Peyer's patch (tissue), 4 donors: ENCODE measurements at regions not wholly inside any gene's neighbourhood (a gene's known extent, or its start where the extent isn't known, plus 50 kb on each side); places are given as distances from the start of the nearest gene placed in this dataset.
A peak's percentile ranks its signal among the peaks of the same experiment; 100 is the strongest.
"Not testable (repeated sequence)": the region's sequence is repeated elsewhere in the genome, so short reads cannot be mapped to it uniquely, and the experiment has no call there.

Experiments
- DNase-seq, 3 donors: peaks; one replicate each; pipeline ENCODE4 v3.0.0-alpha.2; 2017 to 2019
- H3K27ac ChIP-seq, 4 donors: fragments of 200-600 bp; sonication (generic); one replicate each; pipeline ENCODE4 v1.5.1; 2016 to 2019
- H3K27me3 ChIP-seq, 2 donors: fragments of 200-600 bp; sonication (generic); one replicate each; pipeline ENCODE4 v1.5.1; 2019
- H3K36me3 ChIP-seq, 3 donors: fragments of 200-600 bp; sonication (generic); one replicate each; pipeline ENCODE4 v1.5.1; 2016 to 2019
- H3K4me1 ChIP-seq, 4 donors: fragments of 200-600 bp; sonication (generic); one replicate each; pipeline ENCODE4 v1.5.1; 2016 to 2019
- H3K4me3 ChIP-seq, 4 donors: fragments of 200-600 bp; sonication (generic); 1 replicate in 3 of 4; 2 replicates in 1 of 4; pipeline ENCODE4 v1.5.1; 2016 to 2019; ENCODE audit warnings: mild to moderate bottlenecking in 1 of 4
- H3K9me3 ChIP-seq, 4 donors: fragments of 200-600 bp; sonication (generic); one replicate each; pipeline ENCODE4 v1.5.1; 2016 to 2019; ENCODE audit warnings: mild to moderate bottlenecking in 1 of 4
- POLR2A ChIP-seq, 2 donors: fragments of 450-650 bp; IDR thresholded peaks; one replicate each; pipeline ENCODE4 v1.5.1; 2017; ENCODE audit warnings: antibody characterized with exemption in 2 of 2, mild to moderate bottlenecking in 2 of 2, moderate library complexity in 2 of 2
- TF ChIP-seq, protein P1 (sequence below), 6 experiments: fragments of 450-650 bp in 4 of 6; fragments of 200-600 bp in 2 of 6; sonication (generic) in 1 of 6; IDR thresholded peaks; one replicate each; pipeline ENCODE4 v1.5.1; 2017 to 2019; ENCODE audit warnings: antibody characterized with exemption in 6 of 6, mild to moderate bottlenecking in 3 of 6, moderate library complexity in 1 of 6

DNA sequence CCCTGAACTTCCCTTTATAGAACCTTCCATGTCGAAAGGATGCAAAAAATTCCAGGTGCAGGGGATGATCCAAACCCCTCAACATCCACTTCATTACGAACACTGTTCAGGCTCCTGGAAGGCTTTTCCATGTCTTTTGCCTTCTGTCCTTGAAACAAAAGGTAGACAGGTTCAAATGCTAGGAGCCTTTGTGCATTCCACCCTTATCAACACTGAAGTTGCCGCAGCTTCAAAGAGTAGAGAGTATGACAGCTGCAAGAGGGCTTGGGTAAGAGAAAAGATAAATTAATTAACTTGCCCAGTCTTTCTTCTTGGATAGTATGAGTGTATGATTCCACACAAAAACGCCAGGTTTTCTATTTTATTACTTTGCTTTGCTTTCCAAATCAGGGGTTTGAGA is 269.1 kb upstream of the MSX2 start:
- Histone ChIP-seq H3K4me3 (no peak overlapping the region), H3K27ac (no peak overlapping the region), H3K36me3 (no peaks in the 10 kb centered on the region), H3K4me1 (no peaks in the 10 kb centered on the region), H3K9me3 (no peaks in the 10 kb centered on the region), H3K27me3 (no peaks in the 10 kb centered on the region)
- TF ChIP-seq, protein P1, sequence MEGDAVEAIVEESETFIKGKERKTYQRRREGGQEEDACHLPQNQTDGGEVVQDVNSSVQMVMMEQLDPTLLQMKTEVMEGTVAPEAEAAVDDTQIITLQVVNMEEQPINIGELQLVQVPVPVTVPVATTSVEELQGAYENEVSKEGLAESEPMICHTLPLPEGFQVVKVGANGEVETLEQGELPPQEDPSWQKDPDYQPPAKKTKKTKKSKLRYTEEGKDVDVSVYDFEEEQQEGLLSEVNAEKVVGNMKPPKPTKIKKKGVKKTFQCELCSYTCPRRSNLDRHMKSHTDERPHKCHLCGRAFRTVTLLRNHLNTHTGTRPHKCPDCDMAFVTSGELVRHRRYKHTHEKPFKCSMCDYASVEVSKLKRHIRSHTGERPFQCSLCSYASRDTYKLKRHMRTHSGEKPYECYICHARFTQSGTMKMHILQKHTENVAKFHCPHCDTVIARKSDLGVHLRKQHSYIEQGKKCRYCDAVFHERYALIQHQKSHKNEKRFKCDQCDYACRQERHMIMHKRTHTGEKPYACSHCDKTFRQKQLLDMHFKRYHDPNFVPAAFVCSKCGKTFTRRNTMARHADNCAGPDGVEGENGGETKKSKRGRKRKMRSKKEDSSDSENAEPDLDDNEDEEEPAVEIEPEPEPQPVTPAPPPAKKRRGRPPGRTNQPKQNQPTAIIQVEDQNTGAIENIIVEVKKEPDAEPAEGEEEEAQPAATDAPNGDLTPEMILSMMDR (IDR thresholded peaks at IDR 0.05), result no peak
- TF ChIP-seq POLR2A (IDR thresholded peaks at IDR 0.05), result no peak
- no peak for DNase-seq

DNA sequence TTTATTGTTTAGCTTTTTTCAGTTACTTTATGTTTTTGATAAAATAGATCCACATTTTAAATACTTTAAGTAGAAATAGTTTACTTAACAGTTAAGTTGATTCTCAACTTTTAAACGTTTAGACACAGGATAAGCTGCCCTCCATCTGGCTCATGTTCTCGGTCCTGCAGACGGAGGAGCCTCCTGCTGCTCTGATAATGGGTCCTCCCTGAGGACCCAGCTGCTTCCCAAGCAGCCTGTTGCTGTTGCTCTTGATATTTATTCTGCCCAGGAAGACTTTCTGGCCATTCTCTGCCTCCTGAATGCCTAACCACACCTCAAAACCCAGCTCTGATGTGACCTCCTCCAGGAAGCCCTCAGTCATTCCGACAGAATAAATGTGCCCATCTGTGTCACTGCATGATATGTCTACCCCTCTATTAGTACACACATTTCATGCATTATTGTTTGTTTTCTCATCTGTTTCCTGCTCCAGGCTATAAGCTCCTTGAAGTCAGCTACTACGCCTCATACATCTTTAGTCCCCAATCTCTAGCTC is 267.2 kb upstream of the MSX2 start:
- Histone ChIP-seq H3K9me3 (no peaks in the 10 kb centered on the region), H3K27ac (no peak overlapping the region), H3K36me3 (no peaks in the 10 kb centered on the region), H3K4me3 (no peak overlapping the region), H3K27me3 (no peaks in the 10 kb centered on the region), H3K4me1 (no peaks in the 10 kb centered on the region)
- no peak for TF ChIP-seq POLR2A (IDR thresholded peaks at IDR 0.05)
- no peak for DNase-seq

DNA sequence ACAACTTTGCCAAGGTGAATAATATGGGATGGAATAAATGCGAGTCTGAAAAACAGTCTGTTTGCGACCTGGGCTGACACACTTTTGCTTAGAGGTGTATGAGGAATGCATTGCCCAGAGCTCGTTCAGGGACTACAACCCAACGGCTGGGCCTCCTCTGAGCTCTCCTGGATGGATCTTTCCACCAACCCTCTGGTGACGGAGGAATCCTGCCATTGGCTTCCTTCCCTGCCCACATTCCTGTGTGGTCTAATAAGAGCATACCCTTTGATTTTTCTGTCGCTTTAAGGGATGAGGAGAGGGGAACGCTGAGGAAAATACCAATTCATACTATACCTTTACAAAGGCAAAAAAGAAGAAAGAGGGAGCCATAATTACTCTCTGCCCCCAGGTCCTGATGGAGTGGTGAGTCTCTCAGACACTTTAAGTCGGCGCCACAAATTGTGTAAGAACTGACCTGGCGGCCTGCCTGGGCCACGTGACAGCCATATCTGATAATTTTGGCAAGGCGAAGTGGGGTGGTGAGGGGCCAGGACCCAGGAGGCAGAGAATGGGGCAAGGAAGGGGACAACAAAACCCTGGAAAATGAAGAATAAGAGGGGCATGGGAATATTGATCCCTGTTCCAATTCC is 265.2 kb upstream of the MSX2 start:
- H3K27me3 ChIP-seq, result no peaks in the 10 kb centered on the region
- no peak overlapping the region for H3K27ac ChIP-seq
- DNase-seq, result no peak
- no peaks in the 10 kb centered on the region for H3K36me3 ChIP-seq
- H3K4me3 ChIP-seq, result no peak overlapping the region
- no peaks in the 10 kb centered on the region for H3K9me3 ChIP-seq
- no peak for TF ChIP-seq POLR2A (IDR thresholded peaks at IDR 0.05)
- TF ChIP-seq, protein P1 (IDR thresholded peaks at IDR 0.05), result no peak
- no peaks in the 10 kb centered on the region for H3K4me1 ChIP-seq

DNA sequence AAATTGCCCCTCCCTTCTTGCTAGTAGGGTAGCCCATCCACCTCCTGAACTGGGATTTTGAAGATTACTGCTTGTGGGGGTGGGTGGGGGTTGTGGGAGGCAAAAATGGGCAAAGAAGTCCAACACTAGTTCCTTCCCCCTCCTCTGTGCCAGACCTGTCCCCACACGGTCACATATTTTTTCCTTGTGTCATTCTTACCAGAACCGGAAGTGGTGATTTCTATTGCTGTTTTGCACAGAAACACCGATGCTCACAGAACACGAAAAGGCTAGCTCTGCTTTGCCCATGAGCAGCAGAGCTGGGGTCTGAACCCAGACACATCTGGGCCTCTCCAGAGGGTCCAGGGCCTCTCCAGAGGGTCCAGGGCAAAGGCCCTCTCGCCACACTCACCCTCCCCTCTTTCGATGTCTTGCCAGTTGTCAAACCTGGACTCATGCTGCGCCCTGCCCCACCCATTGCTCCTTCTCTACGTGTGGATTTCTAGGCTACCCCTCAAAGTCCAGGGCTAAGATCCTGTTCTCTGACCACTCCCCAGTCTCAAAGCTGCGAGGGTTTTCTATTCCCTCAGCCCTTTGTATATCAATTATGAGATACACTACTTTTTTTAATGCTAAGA is 264.4 kb upstream of the MSX2 start:
- peak in 1 of 3 donors; percentile 52 for DNase-seq
- no peak for TF ChIP-seq POLR2A (IDR thresholded peaks at IDR 0.05)
- TF ChIP-seq, protein P1 (IDR thresholded peaks at IDR 0.05), result no peak
- no peaks in the 10 kb centered on the region for H3K36me3 ChIP-seq
- no peak overlapping the region for H3K27ac ChIP-seq
- no peak overlapping the region for H3K4me3 ChIP-seq
- no peaks in the 10 kb centered on the region for H3K27me3 ChIP-seq
- H3K4me1 ChIP-seq, result no peaks in the 10 kb centered on the region
- H3K9me3 ChIP-seq, result no peaks in the 10 kb centered on the region

DNA sequence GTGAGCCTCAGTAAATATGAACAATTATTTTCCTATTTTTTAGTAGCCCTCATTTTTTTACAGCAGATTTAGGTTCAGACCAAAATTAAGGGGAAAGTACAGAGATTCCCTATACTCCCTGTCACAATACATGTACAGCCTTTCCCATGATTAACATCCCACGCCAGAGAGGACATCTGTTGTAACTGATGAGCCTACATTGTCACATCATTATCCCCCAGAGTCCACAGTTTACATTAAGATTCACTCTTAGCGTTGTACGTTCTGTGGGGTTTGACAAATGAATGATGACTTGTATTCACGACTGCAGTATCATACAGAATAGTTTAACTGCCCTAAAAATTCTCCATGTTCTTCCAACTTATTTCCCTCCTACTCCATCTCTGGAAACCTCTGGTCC is 262.3 kb upstream of the MSX2 start:
- Histone ChIP-seq H3K9me3 (no peaks in the 10 kb centered on the region), H3K4me3 (no peak overlapping the region), H3K27ac (no peak overlapping the region), H3K27me3 (no peaks in the 10 kb centered on the region), H3K4me1 (no peaks in the 10 kb centered on the region), H3K36me3 (no peaks in the 10 kb centered on the region)
- DNase-seq, result no peak
- TF ChIP-seq, protein P1 (IDR thresholded peaks at IDR 0.05), result no peak
- no peak for TF ChIP-seq POLR2A (IDR thresholded peaks at IDR 0.05)

DNA sequence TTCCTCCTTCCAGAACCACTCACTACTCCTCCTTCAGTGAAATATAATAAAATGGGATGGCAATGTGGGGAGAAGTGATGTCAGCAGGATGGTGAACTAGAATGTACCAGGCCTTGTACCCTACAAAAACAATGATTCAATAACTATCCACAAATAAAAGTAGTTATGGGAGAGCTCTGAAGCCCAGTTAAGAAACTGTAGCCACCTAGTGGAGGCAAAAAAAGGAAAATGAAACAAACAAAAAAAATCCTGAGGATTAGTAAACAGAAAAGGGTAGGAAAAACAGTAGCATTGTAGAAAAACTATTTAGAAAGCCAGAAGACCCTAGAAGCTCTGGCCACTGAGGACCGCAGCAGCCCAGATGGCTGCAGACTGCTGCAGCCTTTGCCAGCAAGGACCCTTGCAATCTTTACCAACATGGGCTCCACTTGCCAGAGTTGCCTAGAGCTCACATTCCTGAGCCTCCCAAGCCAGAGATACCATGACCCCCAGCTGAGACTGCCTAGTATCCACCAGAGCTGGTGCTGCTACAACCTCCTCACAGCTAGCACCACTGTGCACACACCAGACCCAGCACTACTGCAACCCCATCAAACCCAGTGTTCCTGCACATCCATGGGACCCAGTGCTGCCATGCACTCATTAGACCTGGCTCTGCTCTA is 259.7 kb upstream of the MSX2 start:
- Histone ChIP-seq H3K27me3 (no peaks in the 10 kb centered on the region), H3K36me3 (no peaks in the 10 kb centered on the region), H3K9me3 (no peaks in the 10 kb centered on the region), H3K4me3 (no peak overlapping the region), H3K4me1 (no peaks in the 10 kb centered on the region), H3K27ac (no peak overlapping the region)
- TF ChIP-seq POLR2A (IDR thresholded peaks at IDR 0.05), result no peak
- TF ChIP-seq, protein P1 (IDR thresholded peaks at IDR 0.05), result peak in 1 of 6 experiments; percentile 12
- DNase-seq, result no peak

DNA sequence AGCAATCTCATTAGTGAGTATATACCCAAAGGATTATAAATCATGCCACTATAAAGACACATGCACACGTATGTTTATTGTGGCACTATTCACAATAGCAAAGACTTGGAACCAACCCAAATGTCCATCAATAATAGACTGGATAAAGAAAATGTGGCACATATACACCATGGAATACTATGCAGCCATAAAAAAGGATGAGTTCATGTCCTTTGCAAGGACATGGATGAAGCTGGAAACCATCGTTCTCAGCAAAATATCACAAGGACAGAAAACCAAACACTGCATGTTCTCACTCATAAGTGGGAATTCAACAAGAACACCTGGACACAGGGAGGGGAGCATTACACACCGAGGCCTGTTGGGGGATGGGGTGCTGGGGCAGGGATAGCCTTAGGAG is 252.9 kb upstream of the MSX2 start:
- H3K27me3 ChIP-seq, DNase-seq, H3K27ac ChIP-seq, H3K4me3 ChIP-seq, H3K4me1 ChIP-seq, H3K36me3 ChIP-seq, H3K9me3 ChIP-seq: not testable (repeated sequence)
